IPS-15b (cell line): ENCODE measurements at regions not wholly inside any gene's neighbourhood (a gene's known extent, or its start where the extent isn't known, plus 50 kb on each side); places are given as distances from the start of the nearest gene placed in this dataset.
"Not testable (repeated sequence)": the region's sequence is repeated elsewhere in the genome, so short reads cannot be mapped to it uniquely, and the experiment has no call there.

ENCODE experiments used
- H3K27me3 ChIP-seq: one replicate; pipeline ENCODE4 v1.6.1; 2013; ENCODE audit warnings: low read length; ENCODE audit not compliant: control insufficient read depth, insufficient read depth
- H3K36me3 ChIP-seq: one replicate; pipeline ENCODE4 v1.6.1; 2013; ENCODE audit warnings: low read length; ENCODE audit not compliant: control insufficient read depth, insufficient read depth
- H3K4me1 ChIP-seq: one replicate; pipeline ENCODE4 v1.6.1; 2013; ENCODE audit warnings: mild to moderate bottlenecking, low read length; ENCODE audit not compliant: control insufficient read depth, insufficient read depth
- H3K4me3 ChIP-seq: one replicate; pipeline ENCODE4 v1.5.1; 2013; ENCODE audit warnings: low read depth, low read length
- H3K9ac ChIP-seq: one replicate; pipeline ENCODE4 v1.6.1; 2013; ENCODE audit warnings: low read depth, mild to moderate bottlenecking, low read length
- H3K9me3 ChIP-seq: one replicate; pipeline ENCODE4 v1.6.1; 2013; ENCODE audit warnings: mild to moderate bottlenecking, low read length; ENCODE audit not compliant: control insufficient read depth, insufficient read depth

DNA sequence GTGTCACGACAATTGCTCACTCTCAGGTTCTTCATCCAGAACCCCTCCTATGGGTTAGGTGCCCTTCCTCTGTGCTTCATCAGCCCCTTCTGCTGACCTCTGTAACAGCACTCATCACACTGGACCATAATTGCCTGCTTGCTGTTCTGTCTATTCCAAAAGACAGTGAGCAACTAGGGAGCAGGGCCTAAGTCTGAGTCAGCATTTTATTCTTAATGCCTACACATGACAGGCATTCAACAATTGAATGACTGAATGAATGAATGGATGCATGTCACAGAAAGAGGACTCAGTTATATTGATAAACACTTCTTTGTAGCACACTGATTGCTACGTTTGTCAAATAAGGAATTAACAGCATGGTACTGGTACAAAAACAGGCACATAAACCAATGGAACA is 317.0 kb downstream of the ZIC3 start:
- Histone ChIP-seq H3K9ac (no peak overlapping the region), H3K4me1 (peaks cover 19% of the 10 kb centered on the region), H3K27me3 (no peaks in the 10 kb centered on the region), H3K4me3 (no peak overlapping the region), H3K36me3 (no peaks in the 10 kb centered on the region), H3K9me3 (peaks cover 4% of the 10 kb centered on the region)

- not testable (repeated sequence) for H3K27me3 ChIP-seq, H3K9ac ChIP-seq
These were observed 318.9 kb downstream of the ZIC3 start for GRCh38 chrX:137884813-137885212.

DNA sequence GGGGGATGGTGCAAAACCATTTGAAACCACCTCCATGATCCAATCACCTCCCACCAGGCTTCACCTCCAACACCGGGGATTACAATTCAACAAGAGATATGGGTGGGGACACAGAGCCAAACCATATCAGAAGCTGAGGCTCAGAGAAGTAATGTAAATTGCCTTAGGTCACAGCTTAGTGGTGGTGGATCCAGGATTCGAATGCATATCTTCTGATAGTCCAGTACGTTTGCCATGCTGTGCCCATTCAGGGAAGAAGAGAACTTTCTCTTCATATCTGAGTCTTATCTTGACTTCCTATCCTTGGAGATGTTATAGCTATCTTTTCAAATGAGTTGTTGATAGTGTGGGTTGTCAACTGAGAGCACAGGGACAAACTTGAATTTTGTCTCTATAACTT is 325.5 kb downstream of the ZIC3 start:
- H3K9ac ChIP-seq = no peak overlapping the region

More at GRCh38 chrX:137884813-137885212, 318.9 kb downstream of the ZIC3 start:
- H3K36me3 ChIP-seq, H3K4me3 ChIP-seq, H3K9me3 ChIP-seq: not testable (repeated sequence)
- H3K4me1 ChIP-seq = peaks cover 15% of the 10 kb centered on the region

GRCh38 chrX:137896123-137896522 is 330.2 kb downstream of the ZIC3 start:
- Histone ChIP-seq H3K4me3 (no peak overlapping the region), H3K4me1 (peaks cover 3% of the 10 kb centered on the region), H3K9me3 (no peaks in the 10 kb centered on the region), H3K27me3 (no peaks in the 10 kb centered on the region), H3K36me3 (no peaks in the 10 kb centered on the region), H3K9ac (no peak overlapping the region)

More for the DNA sequence above, 325.5 kb downstream of the ZIC3 start:
- H3K27me3 ChIP-seq = no peaks in the 10 kb centered on the region
- H3K4me3 ChIP-seq = no peak overlapping the region
- peaks cover 8% of the 10 kb centered on the region for H3K4me1 ChIP-seq
- H3K9me3 ChIP-seq = no peaks in the 10 kb centered on the region
- no peaks in the 10 kb centered on the region for H3K36me3 ChIP-seq

DNA sequence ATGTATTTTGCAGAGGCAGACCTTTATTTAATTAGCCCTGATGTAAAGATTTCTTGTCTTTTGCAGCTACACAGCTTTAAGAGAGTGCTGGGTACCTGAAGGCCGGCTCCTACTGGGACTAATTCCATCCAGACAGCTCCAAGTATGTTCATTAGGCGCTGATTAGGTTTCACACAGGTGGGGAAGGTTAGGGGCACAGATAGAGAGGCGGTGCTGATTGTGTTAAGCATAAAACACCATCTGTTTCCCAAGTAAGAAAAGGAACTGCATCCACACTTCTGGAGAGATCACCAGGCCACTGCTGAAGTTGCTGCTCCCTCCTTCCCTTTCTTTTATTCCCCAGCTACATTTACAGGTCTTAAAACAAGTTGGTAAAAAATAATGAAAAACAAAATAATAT is 349.5 kb downstream of the ZIC3 start:
- Histone ChIP-seq H3K9ac (no peak overlapping the region), H3K4me1 (peaks cover 23% of the 10 kb centered on the region), H3K36me3 (no peaks in the 10 kb centered on the region), H3K27me3 (peaks cover 5% of the 10 kb centered on the region), H3K9me3 (no peaks in the 10 kb centered on the region), H3K4me3 (no peak overlapping the region)

- Histone ChIP-seq H3K9ac (no peak overlapping the region), H3K27me3 (peaks cover 5% of the 10 kb centered on the region), H3K36me3 (no peaks in the 10 kb centered on the region), H3K9me3 (no peaks in the 10 kb centered on the region), H3K4me1 (peaks cover 23% of the 10 kb centered on the region), H3K4me3 (no peak overlapping the region)
These were observed 350.3 kb downstream of the ZIC3 start for GRCh38 chrX:137916090-137916746.

DNA sequence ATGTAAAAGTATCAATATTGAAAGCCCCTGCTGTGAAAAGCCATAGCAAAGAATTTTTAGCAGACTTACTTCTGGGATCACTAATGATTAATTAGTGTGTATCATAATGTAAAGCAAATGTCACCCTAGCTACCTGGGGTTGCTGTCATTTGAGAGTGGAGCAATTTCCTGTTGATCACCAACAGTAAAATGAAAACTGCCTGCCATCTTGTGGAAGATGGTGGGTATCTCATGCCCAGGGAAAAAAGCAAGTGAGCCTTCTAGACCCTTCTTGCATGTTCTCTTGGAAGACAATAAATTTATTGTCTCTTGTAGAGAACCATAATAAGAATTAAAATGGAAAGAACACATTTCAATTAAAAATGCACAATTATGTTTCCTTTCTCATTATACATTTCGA is 360.2 kb downstream of the ZIC3 start:
- Histone ChIP-seq H3K4me3 (no peak overlapping the region), H3K27me3 (no peaks in the 10 kb centered on the region), H3K9ac (no peak overlapping the region), H3K4me1 (peaks cover 21% of the 10 kb centered on the region), H3K36me3 (no peaks in the 10 kb centered on the region), H3K9me3 (no peaks in the 10 kb centered on the region)

- H3K36me3 ChIP-seq = no peaks in the 10 kb centered on the region
- H3K9me3 ChIP-seq = peaks cover 5% of the 10 kb centered on the region
- H3K4me3 ChIP-seq = no peak overlapping the region
- H3K4me1 ChIP-seq = peaks cover 21% of the 10 kb centered on the region
- H3K9ac ChIP-seq = no peak overlapping the region
- H3K27me3 ChIP-seq = no peaks in the 10 kb centered on the region
These were observed 364.0 kb downstream of the ZIC3 start for GRCh38 chrX:137929951-137930350.

GRCh38 chrX:137930533-137930932 is 364.6 kb downstream of the ZIC3 start:
- peaks cover 19% of the 10 kb centered on the region for H3K4me1 ChIP-seq
- no peak overlapping the region for H3K4me3 ChIP-seq
- H3K27me3 ChIP-seq = no peaks in the 10 kb centered on the region
- H3K9me3 ChIP-seq = peaks cover 10% of the 10 kb centered on the region
- no peak overlapping the region for H3K9ac ChIP-seq
- no peaks in the 10 kb centered on the region for H3K36me3 ChIP-seq

GRCh38 chrX:137934214-137934613 is 368.3 kb downstream of the ZIC3 start:
- H3K4me3 ChIP-seq, H3K27me3 ChIP-seq, H3K36me3 ChIP-seq, H3K9ac ChIP-seq: not testable (repeated sequence)
- H3K4me1 ChIP-seq = peaks cover 11% of the 10 kb centered on the region
- H3K9me3 ChIP-seq = peaks cover 11% of the 10 kb centered on the region

DNA sequence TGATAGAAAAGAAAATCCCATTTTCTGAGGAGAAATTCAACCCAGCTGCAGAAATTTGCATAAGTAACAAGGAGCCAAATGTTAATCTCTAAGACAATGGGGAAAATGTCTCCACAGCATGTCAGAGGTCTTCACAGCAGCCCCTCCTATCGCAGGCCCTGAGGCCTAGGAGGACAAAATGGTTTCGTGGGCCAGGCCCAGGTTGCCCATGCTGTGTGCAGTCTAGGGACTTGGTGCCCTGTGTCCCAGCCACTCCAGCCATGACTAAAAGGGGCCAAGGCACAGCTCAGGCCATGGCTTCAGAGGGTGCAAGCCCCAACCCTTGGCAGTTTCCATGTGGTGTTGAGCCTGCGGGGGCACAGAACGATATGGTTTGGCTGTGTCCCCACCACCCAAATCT is 369.0 kb downstream of the ZIC3 start:
- H3K36me3 ChIP-seq, H3K4me1 ChIP-seq, H3K4me3 ChIP-seq, H3K27me3 ChIP-seq, H3K9ac ChIP-seq: not testable (repeated sequence)
- H3K9me3 ChIP-seq = peaks cover 11% of the 10 kb centered on the region

DNA sequence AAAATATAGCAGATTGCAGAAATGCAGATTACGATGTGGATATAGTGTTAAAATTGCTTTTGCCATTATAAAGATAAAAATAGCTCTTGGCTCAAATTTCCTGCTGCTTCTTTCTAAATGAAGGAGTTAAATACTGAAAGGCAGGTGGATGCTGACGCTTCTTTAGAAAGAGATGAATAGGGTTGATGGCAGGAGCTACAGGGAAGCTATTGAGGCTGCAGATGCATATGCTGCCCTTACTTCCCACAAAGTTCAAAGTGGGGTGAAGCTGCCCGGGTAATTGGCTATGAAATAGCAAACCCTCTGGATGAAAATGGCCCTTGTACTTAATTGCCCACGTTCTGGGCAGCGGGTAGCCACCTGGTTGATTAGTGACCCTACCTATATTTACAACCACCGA is 379.5 kb downstream of the ZIC3 start:
- no peaks in the 10 kb centered on the region for H3K27me3 ChIP-seq
- no peak overlapping the region for H3K9ac ChIP-seq
- no peaks in the 10 kb centered on the region for H3K36me3 ChIP-seq
- H3K4me3 ChIP-seq = no peak overlapping the region
- no peaks in the 10 kb centered on the region for H3K4me1 ChIP-seq
- peaks cover 13% of the 10 kb centered on the region for H3K9me3 ChIP-seq
